HFF-Myc (cell line): ENCODE measurements at regions not wholly inside any gene's neighbourhood (a gene's known extent, or its start where the extent isn't known, plus 50 kb on each side); places are given as distances from the start of the nearest gene placed in this dataset.

Experiments
- DNase-seq: peaks from one replicate; pipeline ENCODE4 v3.0.0-alpha.2; 2011; ENCODE audit warnings: low read depth; ENCODE audit errors: extremely low read depth
- H3K4me3 ChIP-seq: replicated peaks from 2 replicates; pipeline ENCODE4 v1.5.1; 2011; ENCODE audit warnings: low read depth, mild to moderate bottlenecking, control low read depth, low read length
- TF ChIP-seq, protein P1 (sequence below): IDR thresholded peaks from 2 replicates; pipeline ENCODE4 v1.5.1; 2012; ENCODE audit warnings: mild to moderate bottlenecking, low read depth, low read length, control low read depth; ENCODE audit errors: missing control alignments

DNA sequence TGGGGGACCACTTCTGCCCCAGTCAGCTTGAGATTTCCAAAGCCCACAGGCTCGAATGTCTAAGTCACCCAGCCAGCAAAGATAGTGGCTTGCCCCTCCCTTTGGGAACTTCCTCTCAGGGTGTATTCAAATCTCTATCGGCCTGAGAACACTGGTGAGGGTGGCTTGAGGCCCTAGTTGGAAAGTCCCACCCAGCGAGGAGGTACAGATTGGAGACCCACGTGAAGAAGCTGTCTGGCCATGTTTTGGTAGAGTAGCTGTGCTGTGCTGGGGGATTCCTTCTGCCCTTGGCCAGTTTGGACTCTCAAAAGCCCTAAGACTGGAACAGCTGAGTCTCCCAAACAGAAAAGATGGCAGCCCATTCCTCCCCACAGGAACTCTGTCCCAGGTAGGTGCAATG is 172.7 kb upstream of the RIOK2 start:
- H3K4me3 ChIP-seq: no peak overlapping the region
- DNase-seq: no peak
- TF ChIP-seq, protein P1, sequence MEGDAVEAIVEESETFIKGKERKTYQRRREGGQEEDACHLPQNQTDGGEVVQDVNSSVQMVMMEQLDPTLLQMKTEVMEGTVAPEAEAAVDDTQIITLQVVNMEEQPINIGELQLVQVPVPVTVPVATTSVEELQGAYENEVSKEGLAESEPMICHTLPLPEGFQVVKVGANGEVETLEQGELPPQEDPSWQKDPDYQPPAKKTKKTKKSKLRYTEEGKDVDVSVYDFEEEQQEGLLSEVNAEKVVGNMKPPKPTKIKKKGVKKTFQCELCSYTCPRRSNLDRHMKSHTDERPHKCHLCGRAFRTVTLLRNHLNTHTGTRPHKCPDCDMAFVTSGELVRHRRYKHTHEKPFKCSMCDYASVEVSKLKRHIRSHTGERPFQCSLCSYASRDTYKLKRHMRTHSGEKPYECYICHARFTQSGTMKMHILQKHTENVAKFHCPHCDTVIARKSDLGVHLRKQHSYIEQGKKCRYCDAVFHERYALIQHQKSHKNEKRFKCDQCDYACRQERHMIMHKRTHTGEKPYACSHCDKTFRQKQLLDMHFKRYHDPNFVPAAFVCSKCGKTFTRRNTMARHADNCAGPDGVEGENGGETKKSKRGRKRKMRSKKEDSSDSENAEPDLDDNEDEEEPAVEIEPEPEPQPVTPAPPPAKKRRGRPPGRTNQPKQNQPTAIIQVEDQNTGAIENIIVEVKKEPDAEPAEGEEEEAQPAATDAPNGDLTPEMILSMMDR: no peak

DNA sequence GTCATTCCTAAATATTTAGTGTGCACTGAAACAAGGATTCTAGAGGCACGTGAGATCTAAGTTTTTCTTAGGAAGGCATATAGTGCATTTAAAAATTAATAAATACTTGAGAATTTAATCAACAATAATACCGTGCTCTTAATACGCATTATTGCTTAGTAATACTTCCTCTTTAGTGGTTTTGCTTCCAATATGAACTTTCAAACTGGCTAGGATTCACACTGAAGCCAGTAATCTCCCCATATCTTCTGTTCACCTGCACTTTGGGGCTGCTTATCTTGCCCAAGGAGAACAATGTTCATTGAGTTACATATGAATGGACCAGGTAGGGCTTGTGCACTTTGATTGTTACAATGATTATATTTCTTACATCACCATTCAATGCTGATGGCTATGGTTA is 180.5 kb upstream of the RIOK2 start:
- no peak for DNase-seq
- TF ChIP-seq, protein P1: no peak
- no peak overlapping the region for H3K4me3 ChIP-seq

DNA sequence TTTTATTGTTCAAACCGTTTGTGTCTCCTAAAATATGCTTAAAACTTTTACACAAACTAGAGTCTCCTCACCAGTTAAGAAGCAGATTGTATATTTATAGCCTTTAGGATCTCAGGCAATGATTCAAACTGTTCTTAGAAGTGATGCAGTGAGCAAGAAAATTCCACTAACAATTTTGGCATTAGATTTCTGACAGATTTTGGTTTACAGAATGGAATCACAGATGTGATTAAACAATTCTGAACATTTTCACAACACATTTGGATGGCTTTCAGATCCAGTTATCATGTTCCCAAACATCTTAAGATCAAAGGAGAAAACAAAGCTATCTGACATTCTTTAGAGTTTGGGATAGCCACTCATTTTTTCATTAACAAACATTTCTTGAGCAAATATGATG is 181.7 kb upstream of the RIOK2 start:
- TF ChIP-seq, protein P1: no peak
- DNase-seq: no peak
- no peak overlapping the region for H3K4me3 ChIP-seq

DNA sequence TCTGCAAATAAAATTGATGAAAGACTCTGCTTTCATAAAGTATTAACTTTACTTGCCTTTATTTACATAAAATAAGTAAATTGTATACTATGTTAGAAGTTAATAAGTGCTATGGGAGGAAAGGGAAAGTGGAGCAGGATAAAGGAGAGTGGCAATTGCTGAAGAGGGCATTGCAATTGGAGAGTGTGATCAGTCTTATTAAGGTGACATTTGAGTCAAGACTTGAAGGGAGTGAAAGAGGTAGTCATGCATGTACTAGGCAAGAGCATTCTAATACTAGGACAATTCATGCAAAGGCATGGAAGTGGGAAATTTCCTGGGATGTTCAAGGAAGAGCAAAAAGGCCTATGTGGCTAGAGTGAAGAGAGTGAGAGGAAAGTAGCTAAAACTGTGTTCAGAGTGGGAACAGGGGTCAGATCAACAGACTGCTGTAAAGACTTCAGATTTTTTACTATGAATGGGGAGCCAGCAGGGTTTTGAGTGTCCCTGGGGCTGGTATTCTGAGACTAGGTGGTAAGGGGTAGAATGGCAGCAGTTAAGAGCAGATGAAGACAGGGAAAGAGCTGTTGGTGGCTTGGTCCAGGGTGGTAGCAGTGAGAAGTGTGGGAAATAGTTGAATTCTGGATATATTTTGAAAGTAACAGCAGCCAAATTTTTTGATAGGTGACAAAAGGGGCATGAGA is 182.3 kb upstream of the RIOK2 start:
- TF ChIP-seq, protein P1: no peak
- no peak overlapping the region for H3K4me3 ChIP-seq
- no peak for DNase-seq

DNA sequence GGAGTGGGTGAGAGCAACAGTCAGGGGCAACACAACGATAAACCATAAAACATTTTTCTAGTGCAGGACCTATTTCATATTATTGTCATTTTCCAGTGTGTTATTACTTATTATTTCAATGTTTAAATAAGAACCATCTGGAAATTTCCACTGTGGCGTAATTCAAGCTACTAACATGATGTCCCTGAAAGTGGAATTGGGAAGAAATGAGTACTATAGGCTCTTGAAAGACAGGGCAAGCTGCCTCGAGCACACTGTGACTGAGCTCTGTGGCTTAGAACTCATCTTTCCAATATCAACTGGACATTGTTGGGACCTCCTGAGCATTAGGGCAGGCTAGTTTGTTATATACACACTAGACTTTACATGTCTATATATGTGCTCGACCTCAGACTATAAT is 182.9 kb upstream of the RIOK2 start:
- TF ChIP-seq, protein P1: no peak
- DNase-seq: no peak

DNA sequence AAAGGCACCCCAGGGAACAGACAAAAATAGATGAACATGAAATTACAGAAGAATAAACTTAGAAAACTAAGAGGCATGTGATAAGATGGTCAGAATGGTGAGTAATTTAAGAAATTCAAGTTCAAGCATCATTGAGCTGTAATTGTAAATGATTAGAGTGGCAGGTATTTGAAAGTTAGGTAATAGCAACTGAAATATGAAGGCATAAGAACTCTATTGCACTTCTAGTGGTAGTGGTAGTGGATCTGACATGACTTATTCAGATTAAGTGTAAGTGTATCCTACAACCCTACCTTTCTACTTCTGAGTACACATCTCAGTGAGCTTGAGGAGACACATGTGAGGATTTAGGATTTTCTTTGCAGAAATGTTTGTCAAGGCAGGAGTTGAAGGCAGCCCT is 192.9 kb upstream of the RIOK2 start:
- TF ChIP-seq, protein P1: no peak
- H3K4me3 ChIP-seq: no peak overlapping the region
- no peak for DNase-seq

More for the DNA sequence above, 182.9 kb upstream of the RIOK2 start:
- H3K4me3 ChIP-seq: no peak overlapping the region

DNA sequence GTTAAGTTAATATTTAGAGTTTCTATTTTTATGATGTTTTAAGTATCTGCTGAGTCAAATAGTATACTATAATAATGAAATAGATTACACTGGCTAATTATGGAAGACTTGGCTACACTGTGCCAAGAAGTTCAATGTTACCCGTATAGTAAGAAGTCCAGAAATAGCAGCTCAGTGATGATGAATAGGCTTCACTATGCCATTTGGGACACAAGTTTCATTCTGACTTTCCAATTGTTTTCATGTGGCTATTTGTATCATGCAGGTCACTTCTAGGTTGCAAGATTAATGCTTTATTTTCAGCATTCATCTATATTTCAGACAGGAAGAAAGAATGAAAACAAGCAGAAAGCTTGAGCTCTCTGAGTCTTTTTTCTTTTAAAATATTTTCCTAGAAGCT is 194.5 kb upstream of the RIOK2 start:
- no peak for DNase-seq
- TF ChIP-seq, protein P1: no peak
- H3K4me3 ChIP-seq: no peak overlapping the region
